ENCODE measurements at regions not wholly inside any gene's neighbourhood (a gene's known extent, or its start where the extent isn't known, plus 50 kb on each side); places are given as distances from the start of the nearest gene placed in this dataset.

DNA sequence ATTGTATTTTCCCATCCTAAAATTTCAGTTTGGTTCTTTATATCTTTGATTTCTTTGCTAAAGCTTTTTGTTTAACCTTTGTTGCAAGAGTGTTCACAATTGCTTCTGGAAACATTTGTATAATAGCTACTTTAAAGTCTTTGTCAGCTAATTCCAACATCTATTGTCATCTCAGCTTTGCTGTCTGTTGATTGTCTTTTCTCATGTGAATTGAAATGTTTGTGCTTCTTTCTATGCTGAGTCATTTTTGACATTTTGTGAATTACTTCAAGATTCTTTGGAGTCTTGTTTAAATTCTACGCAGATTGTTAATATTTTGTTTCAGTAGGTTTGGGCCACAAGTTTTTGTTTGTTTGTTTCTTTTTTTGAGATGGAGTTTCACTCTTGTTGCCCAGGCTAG lies 73.2 kb downstream of the SUCNR1 start:
- H3K79me1 ChIP-seq (replicated peaks; ENCODE audit: low read length, poor library complexity, severe bottlenecking) = no peaks in the 10 kb centered on the region
- 35% methylated on average over 1 of the region's 1 CpG for WGBS
- no peak overlapping the region for H4K91ac ChIP-seq (ENCODE audit: low read length)
- H3K27me3 ChIP-seq (ENCODE audit: control insufficient read depth in 1 of 2, insufficient read depth in 1 of 2, low read length in 2 of 2) = no peaks in the 10 kb centered on the region
- H3K4ac ChIP-seq (ENCODE audit: low read depth in 1 of 2, low read length in 2 of 2) = no peak overlapping the region
- no peak overlapping the region for H2BK12ac ChIP-seq (ENCODE audit: low read length in 2 of 2)
- no peak overlapping the region for H3K18ac ChIP-seq (ENCODE audit: low read depth in 1 of 2, low read length in 2 of 2)
- no peak overlapping the region for H4K8ac ChIP-seq (ENCODE audit: low read length)
- no peaks in the 10 kb centered on the region for H3K4me1 ChIP-seq (ENCODE audit: control insufficient read depth, insufficient read depth, low read depth, low read length)
- H2AK5ac ChIP-seq (ENCODE audit: low read length, severe bottlenecking) = no peak overlapping the region
- H3K4me3 ChIP-seq (ENCODE audit: insufficient read depth in 1 of 2, low read depth in 1 of 2, low read length in 2 of 2) = no peak overlapping the region
- no peaks in the 10 kb centered on the region for H3K36me3 ChIP-seq (ENCODE audit: control insufficient read depth in 1 of 2, insufficient read depth in 2 of 2, low read depth in 1 of 2, low read length in 2 of 2)
- no peak overlapping the region for H3K27ac ChIP-seq (ENCODE audit: low read length, poor library complexity, severe bottlenecking)
- no peak overlapping the region for H2BK5ac ChIP-seq (ENCODE audit: low read depth, low read length, poor library complexity, severe bottlenecking)
- no peak overlapping the region for H2BK15ac ChIP-seq (ENCODE audit: low read depth, poor library complexity, severe bottlenecking)
- no peak overlapping the region for H3K9ac ChIP-seq (ENCODE audit: low read length)
- no peak overlapping the region for H3K14ac ChIP-seq (ENCODE audit: low read length in 2 of 2)
- no peak overlapping the region for H2AFZ ChIP-seq (ENCODE audit: low read depth, low read length)
- DNase-seq = no peak
- H2BK120ac ChIP-seq (ENCODE audit: low read depth, low read length) = no peak overlapping the region
- H3K23ac ChIP-seq (ENCODE audit: low read length in 2 of 2) = no peak overlapping the region
- H3K9me3 ChIP-seq (ENCODE audit: control insufficient read depth, low read length) = no peaks in the 10 kb centered on the region
- no peak overlapping the region for H3K4me2 ChIP-seq (ENCODE audit: low read length, poor library complexity, severe bottlenecking)

DNA sequence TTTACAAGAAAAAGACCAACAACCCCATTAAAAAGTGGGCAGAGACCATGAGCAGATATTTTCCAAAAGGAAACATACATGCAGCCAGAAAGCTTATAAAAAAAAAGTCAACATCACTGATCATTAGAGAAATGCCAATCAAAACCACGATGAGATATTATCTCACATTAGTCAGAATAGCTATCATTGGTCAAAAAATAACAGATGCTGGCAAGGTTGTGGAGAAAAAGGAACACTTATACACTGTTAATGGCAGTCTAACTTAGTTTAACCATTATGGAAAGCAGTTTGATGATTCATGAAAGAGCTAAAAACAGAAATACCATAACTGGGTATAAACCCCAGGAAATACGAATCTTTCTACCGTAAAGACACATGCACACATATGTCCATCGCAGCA lies 76.3 kb downstream of the SUCNR1 start:
- Histone ChIP-seq H3K14ac (ENCODE audit: low read length in 2 of 2) (no peak overlapping the region), H2BK12ac (ENCODE audit: low read length in 2 of 2) (no peak overlapping the region), H3K4ac (ENCODE audit: low read depth in 1 of 2, low read length in 2 of 2) (no peak overlapping the region), H3K27ac (ENCODE audit: low read length, poor library complexity, severe bottlenecking) (no peak overlapping the region), H3K36me3 (ENCODE audit: control insufficient read depth in 1 of 2, insufficient read depth in 2 of 2, low read depth in 1 of 2, low read length in 2 of 2) (no peaks in the 10 kb centered on the region), H3K9ac (ENCODE audit: low read length) (no peak overlapping the region), H2BK120ac (ENCODE audit: low read depth, low read length) (no peak overlapping the region), H3K79me1 (replicated peaks; ENCODE audit: low read length, poor library complexity, severe bottlenecking) (no peaks in the 10 kb centered on the region), H3K4me2 (ENCODE audit: low read length, poor library complexity, severe bottlenecking) (no peak overlapping the region), H2AK5ac (ENCODE audit: low read length, severe bottlenecking) (no peak overlapping the region), H2BK5ac (ENCODE audit: low read depth, low read length, poor library complexity, severe bottlenecking) (no peak overlapping the region), H3K4me3 (ENCODE audit: insufficient read depth in 1 of 2, low read depth in 1 of 2, low read length in 2 of 2) (no peak overlapping the region), H3K23ac (ENCODE audit: low read length in 2 of 2) (no peak overlapping the region), H4K8ac (ENCODE audit: low read length) (no peak overlapping the region), H3K27me3 (ENCODE audit: control insufficient read depth in 1 of 2, insufficient read depth in 1 of 2, low read length in 2 of 2) (no peaks in the 10 kb centered on the region), H3K9me3 (ENCODE audit: control insufficient read depth, low read length) (no peaks in the 10 kb centered on the region), H2AFZ (ENCODE audit: low read depth, low read length) (no peak overlapping the region), H4K91ac (ENCODE audit: low read length) (no peak overlapping the region), H2BK15ac (ENCODE audit: low read depth, poor library complexity, severe bottlenecking) (no peak overlapping the region), H3K4me1 (ENCODE audit: control insufficient read depth, insufficient read depth, low read depth, low read length) (no peaks in the 10 kb centered on the region), H3K18ac (ENCODE audit: low read depth in 1 of 2, low read length in 2 of 2) (no peak overlapping the region)
- no peak for DNase-seq
- WGBS = 100% methylated on average over 3 of the region's 4 CpGs

DNA sequence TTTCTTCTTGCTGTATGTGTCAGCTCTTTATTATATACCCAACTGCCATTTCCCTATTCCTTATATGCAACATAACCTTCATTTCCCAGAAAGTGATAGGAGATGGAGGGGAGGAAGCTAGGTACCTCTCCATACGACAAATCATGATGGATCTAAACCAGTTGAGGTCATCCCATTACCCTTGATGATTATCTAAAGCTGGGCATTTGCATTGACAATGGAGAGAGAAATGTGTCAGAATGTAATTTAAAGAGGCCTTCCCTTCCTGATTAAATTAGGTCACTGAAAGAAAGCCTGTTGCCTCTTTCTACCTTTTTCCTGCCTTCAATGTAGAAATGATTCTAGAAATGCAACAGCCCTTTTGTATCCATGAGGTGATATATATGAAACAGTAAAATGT lies 81.9 kb downstream of the SUCNR1 start:
- Histone ChIP-seq H2BK5ac (ENCODE audit: low read depth, low read length, poor library complexity, severe bottlenecking) (no peak overlapping the region), H4K8ac (ENCODE audit: low read length) (no peak overlapping the region), H3K4me2 (ENCODE audit: low read length, poor library complexity, severe bottlenecking) (no peak overlapping the region), H3K27me3 (ENCODE audit: control insufficient read depth in 1 of 2, insufficient read depth in 1 of 2, low read length in 2 of 2) (no peaks in the 10 kb centered on the region), H4K91ac (ENCODE audit: low read length) (no peak overlapping the region), H3K14ac (ENCODE audit: low read length in 2 of 2) (no peak overlapping the region), H3K79me1 (replicated peaks; ENCODE audit: low read length, poor library complexity, severe bottlenecking) (no peaks in the 10 kb centered on the region), H2AK5ac (ENCODE audit: low read length, severe bottlenecking) (no peak overlapping the region), H3K23ac (ENCODE audit: low read length in 2 of 2) (no peak overlapping the region), H2BK120ac (ENCODE audit: low read depth, low read length) (no peak overlapping the region), H2AFZ (ENCODE audit: low read depth, low read length) (no peak overlapping the region), H3K4ac (ENCODE audit: low read depth in 1 of 2, low read length in 2 of 2) (no peak overlapping the region), H3K4me3 (ENCODE audit: insufficient read depth in 1 of 2, low read depth in 1 of 2, low read length in 2 of 2) (no peak overlapping the region), H2BK15ac (ENCODE audit: low read depth, poor library complexity, severe bottlenecking) (no peak overlapping the region), H3K27ac (ENCODE audit: low read length, poor library complexity, severe bottlenecking) (no peak overlapping the region), H3K9ac (ENCODE audit: low read length) (no peak overlapping the region), H3K9me3 (ENCODE audit: control insufficient read depth, low read length) (no peaks in the 10 kb centered on the region), H3K36me3 (ENCODE audit: control insufficient read depth in 1 of 2, insufficient read depth in 2 of 2, low read depth in 1 of 2, low read length in 2 of 2) (no peaks in the 10 kb centered on the region), H3K4me1 (ENCODE audit: control insufficient read depth, insufficient read depth, low read depth, low read length) (no peaks in the 10 kb centered on the region), H3K18ac (ENCODE audit: low read depth in 1 of 2, low read length in 2 of 2) (no peak overlapping the region), H2BK12ac (ENCODE audit: low read length in 2 of 2) (no peak overlapping the region)
- WGBS = no CpG with 5 or more reads among the region's 1 CpG
- DNase-seq = no peak

DNA sequence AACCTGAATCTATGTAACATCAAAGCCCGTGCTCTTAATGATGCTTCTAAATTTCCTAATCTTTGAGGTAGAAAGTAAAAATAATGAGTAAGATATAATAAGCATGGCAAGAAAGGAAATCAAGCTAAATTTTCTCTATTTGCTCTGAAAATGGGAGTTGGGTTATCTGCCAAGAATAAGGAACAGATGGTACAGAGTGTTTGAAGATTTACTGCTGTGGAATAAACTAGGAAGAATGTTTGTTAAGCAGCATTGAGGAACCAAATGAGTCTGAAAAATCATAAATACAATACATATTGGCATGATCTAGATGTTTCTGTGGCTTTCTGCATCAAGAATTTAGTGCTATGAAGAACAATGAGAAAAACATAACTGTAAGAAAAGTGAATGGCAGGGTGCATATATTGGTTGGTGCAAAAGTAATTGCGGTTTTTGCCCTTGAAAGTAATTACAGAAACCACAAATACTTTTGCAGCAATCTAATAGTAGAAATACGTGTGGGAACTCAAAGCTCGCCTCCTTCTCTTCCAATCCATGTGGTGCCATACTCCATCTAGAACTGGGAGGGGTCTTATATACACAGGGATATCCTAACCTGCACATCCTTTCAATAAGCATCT lies 87.6 kb downstream of the SUCNR1 start:
- H3K4ac ChIP-seq (ENCODE audit: low read depth in 1 of 2, low read length in 2 of 2) = no peak overlapping the region
- no peak overlapping the region for H4K8ac ChIP-seq (ENCODE audit: low read length)
- H2BK15ac ChIP-seq (ENCODE audit: low read depth, poor library complexity, severe bottlenecking) = no peak overlapping the region
- H3K14ac ChIP-seq (ENCODE audit: low read length in 2 of 2) = no peak overlapping the region
- no peak overlapping the region for H3K4me2 ChIP-seq (ENCODE audit: low read length, poor library complexity, severe bottlenecking)
- WGBS = 96% methylated on average over 3 of the region's 4 CpGs
- H2AK5ac ChIP-seq (ENCODE audit: low read length, severe bottlenecking) = no peak overlapping the region
- no peaks in the 10 kb centered on the region for H3K27me3 ChIP-seq (ENCODE audit: control insufficient read depth in 1 of 2, insufficient read depth in 1 of 2, low read length in 2 of 2)
- no peaks in the 10 kb centered on the region for H3K36me3 ChIP-seq (ENCODE audit: control insufficient read depth in 1 of 2, insufficient read depth in 2 of 2, low read depth in 1 of 2, low read length in 2 of 2)
- H3K4me1 ChIP-seq (ENCODE audit: control insufficient read depth, insufficient read depth, low read depth, low read length) = no peaks in the 10 kb centered on the region
- no peak overlapping the region for H2BK12ac ChIP-seq (ENCODE audit: low read length in 2 of 2)
- H3K79me1 ChIP-seq (replicated peaks; ENCODE audit: low read length, poor library complexity, severe bottlenecking) = no peaks in the 10 kb centered on the region
- no peaks in the 10 kb centered on the region for H3K9me3 ChIP-seq (ENCODE audit: control insufficient read depth, low read length)
- H3K9ac ChIP-seq (ENCODE audit: low read length) = no peak overlapping the region
- no peak overlapping the region for H2BK120ac ChIP-seq (ENCODE audit: low read depth, low read length)
- H3K18ac ChIP-seq (ENCODE audit: low read depth in 1 of 2, low read length in 2 of 2) = no peak overlapping the region
- H2BK5ac ChIP-seq (ENCODE audit: low read depth, low read length, poor library complexity, severe bottlenecking) = no peak overlapping the region
- no peak for DNase-seq
- no peak overlapping the region for H3K4me3 ChIP-seq (ENCODE audit: insufficient read depth in 1 of 2, low read depth in 1 of 2, low read length in 2 of 2)
- no peak overlapping the region for H3K27ac ChIP-seq (ENCODE audit: low read length, poor library complexity, severe bottlenecking)
- no peak overlapping the region for H3K23ac ChIP-seq (ENCODE audit: low read length in 2 of 2)
- no peak overlapping the region for H2AFZ ChIP-seq (ENCODE audit: low read depth, low read length)
- H4K91ac ChIP-seq (ENCODE audit: low read length) = no peak overlapping the region
